ENCODE measurements at regions not wholly inside any gene's neighbourhood (a gene's known extent, or its start where the extent isn't known, plus 50 kb on each side); places are given as distances from the start of the nearest gene placed in this dataset.

DNA sequence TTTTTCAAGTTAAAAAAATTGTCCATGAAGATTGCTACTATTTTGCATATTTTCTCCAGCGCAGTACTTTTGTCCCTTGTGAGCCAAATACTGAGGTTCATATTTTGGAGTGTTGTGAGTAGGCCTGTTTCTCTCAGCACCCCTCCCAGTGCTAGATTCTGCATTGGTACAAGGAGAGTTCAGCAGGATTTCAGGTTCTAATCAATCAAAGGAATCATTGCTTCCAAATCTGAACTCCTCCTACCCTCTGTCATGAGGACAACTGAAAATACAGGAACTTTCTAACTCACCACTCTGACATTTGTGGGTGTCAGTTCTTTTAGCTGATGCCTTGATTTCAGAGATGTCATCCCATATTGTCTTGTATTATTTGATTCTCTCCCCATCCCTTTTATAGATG, 299.9 kb downstream of the FZD1 start:
- Histone ChIP-seq H3K79me2 (ENCODE audit: insufficient read depth, low read length) (no peaks in the 10 kb centered on the region), H3K36me3 (replicated peaks in 1 of 2; ENCODE audit: control insufficient read depth in 1 of 2, insufficient read depth in 2 of 2, low read length in 2 of 2) (no peaks in the 10 kb centered on the region), H2AFZ (ENCODE audit: low read length) (no peak overlapping the region), H4K20me1 (ENCODE audit: insufficient read depth, low read length) (no peaks in the 10 kb centered on the region), H3K27ac (ENCODE audit: extremely low read length, insufficient read depth, low read length) (no peak overlapping the region), H3K4me3 (replicated peaks in 1 of 3; ENCODE audit: insufficient read depth in 1 of 3, low read depth in 2 of 3, low read length in 3 of 3) (no peak overlapping the region), H3K9me3 (ENCODE audit: low read length) (no peaks in the 10 kb centered on the region), H3K4me2 (ENCODE audit: low read depth, low read length) (no peak overlapping the region), H3K27me3 (ENCODE audit: control insufficient read depth in 1 of 2, insufficient read depth in 2 of 2, low read length in 2 of 2) (no peaks in the 10 kb centered on the region), H3K9ac (ENCODE audit: insufficient read depth, low read depth, low read length) (no peak overlapping the region), H3K4me1 (ENCODE audit: insufficient read depth, low read length) (peaks cover 47% of the 10 kb centered on the region)
- BruUV-seq (replicated peaks) = no TSS peak
- ATAC-seq = no peak
- no peak for DNase-seq (ENCODE audit: low spot score)
- intact Hi-C loops (cut with micrococcal nuclease; ENCODE audit: unreplicated experiment) (loop anchor here (10.0 kb wide), 1 partner anchor 299 kb away; the partner anchor contains the start of gene FZD1), in situ Hi-C loops (cut with HindIII; ENCODE audit: extremely low pct_ligation_motif_present, low pct_unique_long_range_greater_than_20kb) (no loop called here)
- POLR2A ChIA-PET = no interaction called here
- FAIRE-seq = no peak
- TF ChIP-seq NFIC (IDR thresholded peaks at IDR 0.05; ENCODE audit: low read length) (no peak), TEAD2 (CRISPR knock-in tag; IDR thresholded peaks at IDR 0.05) (no peak), JDP2 (CRISPR knock-in tag; IDR thresholded peaks at IDR 0.05; ENCODE audit: borderline replicate concordance) (no peak), MTF2 (CRISPR knock-in tag; IDR thresholded peaks at IDR 0.05; ENCODE audit: borderline replicate concordance) (no peak), HDAC2 (CRISPR knock-in tag; IDR thresholded peaks at IDR 0.05) (no peak), SETDB1 (CRISPR knock-in tag; IDR thresholded peaks at IDR 0.05; ENCODE audit: borderline replicate concordance) (no peak)
- TF ChIP-seq, protein P1, sequence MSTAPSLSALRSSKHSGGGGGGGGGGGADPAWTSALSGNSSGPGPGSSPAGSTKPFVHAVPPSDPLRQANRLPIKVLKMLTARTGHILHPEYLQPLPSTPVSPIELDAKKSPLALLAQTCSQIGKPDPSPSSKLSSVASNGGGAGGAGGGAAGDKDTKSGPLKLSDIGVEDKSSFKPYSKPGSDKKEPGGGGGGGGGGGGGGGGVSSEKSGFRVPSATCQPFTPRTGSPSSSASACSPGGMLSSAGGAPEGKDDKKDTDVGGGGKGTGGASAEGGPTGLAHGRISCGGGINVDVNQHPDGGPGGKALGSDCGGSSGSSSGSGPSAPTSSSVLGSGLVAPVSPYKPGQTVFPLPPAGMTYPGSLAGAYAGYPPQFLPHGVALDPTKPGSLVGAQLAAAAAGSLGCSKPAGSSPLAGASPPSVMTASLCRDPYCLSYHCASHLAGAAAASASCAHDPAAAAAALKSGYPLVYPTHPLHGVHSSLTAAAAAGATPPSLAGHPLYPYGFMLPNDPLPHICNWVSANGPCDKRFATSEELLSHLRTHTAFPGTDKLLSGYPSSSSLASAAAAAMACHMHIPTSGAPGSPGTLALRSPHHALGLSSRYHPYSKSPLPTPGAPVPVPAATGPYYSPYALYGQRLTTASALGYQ (CRISPR knock-in tag; IDR thresholded peaks at IDR 0.05) = no peak
- CTCF ChIA-PET (ENCODE audit: low intra/inter-chr PET ratio, low total read pairs) = no interaction called here
- 81% methylated on average over 1 of the region's 1 CpG for WGBS (ENCODE audit: low lambda C conversion rate)

DNA sequence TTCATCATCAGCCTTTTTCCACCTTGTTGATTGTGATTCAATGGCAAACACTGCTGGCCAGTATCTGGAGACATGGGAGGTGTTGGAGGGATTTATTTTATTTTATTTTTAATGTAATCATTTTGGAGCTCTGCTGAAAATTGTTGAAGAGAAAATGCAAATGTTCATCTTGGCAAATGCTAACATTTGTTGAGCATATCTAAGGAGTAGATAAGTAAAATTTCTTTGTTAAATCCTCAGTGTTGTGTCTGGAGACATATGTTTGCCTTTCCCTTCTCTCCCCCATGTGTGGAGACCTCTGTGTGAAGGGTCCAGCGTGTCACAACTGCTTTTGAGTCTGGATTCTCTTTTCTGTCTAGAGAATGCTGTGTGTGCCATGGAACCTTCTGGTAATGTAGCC, 300.3 kb downstream of the FZD1 start:
- 40% methylated on average over 1 of the region's 1 CpG for WGBS (ENCODE audit: low lambda C conversion rate)
- no peak overlapping the region for H3K27ac ChIP-seq (ENCODE audit: extremely low read length, insufficient read depth, low read length)
- no peak overlapping the region for H3K9ac ChIP-seq (ENCODE audit: insufficient read depth, low read depth, low read length)
- BruUV-seq (replicated peaks) = no TSS peak
- intact Hi-C loops (cut with micrococcal nuclease; ENCODE audit: unreplicated experiment) = loop anchor here (10.0 kb wide), 1 partner anchor 300 kb away; the partner anchor contains the start of gene FZD1
- no peaks in the 10 kb centered on the region for H3K27me3 ChIP-seq (ENCODE audit: control insufficient read depth in 1 of 2, insufficient read depth in 2 of 2, low read length in 2 of 2)
- CTCF ChIA-PET (ENCODE audit: low intra/inter-chr PET ratio, low total read pairs) = no interaction called here
- in situ Hi-C loops (cut with HindIII; ENCODE audit: extremely low pct_ligation_motif_present, low pct_unique_long_range_greater_than_20kb) = no loop called here
- DNase-seq (ENCODE audit: low spot score) (no peak), ATAC-seq (no peak), FAIRE-seq (no peak)
- H3K4me1 ChIP-seq (ENCODE audit: insufficient read depth, low read length) = peaks cover 50% of the 10 kb centered on the region
- H3K9me3 ChIP-seq (ENCODE audit: low read length) = no peaks in the 10 kb centered on the region
- no peaks in the 10 kb centered on the region for H3K79me2 ChIP-seq (ENCODE audit: insufficient read depth, low read length)
- POLR2A ChIA-PET = no interaction called here
- no peak overlapping the region for H3K4me3 ChIP-seq (replicated peaks in 1 of 3; ENCODE audit: insufficient read depth in 1 of 3, low read depth in 2 of 3, low read length in 3 of 3)
- H3K4me2 ChIP-seq (ENCODE audit: low read depth, low read length) = no peak overlapping the region
- no peak overlapping the region for H2AFZ ChIP-seq (ENCODE audit: low read length)
- H3K36me3 ChIP-seq (replicated peaks in 1 of 2; ENCODE audit: control insufficient read depth in 1 of 2, insufficient read depth in 2 of 2, low read length in 2 of 2) = no peaks in the 10 kb centered on the region
- TF ChIP-seq ZNF12 (CRISPR knock-in tag; IDR thresholded peaks at IDR 0.05) (no peak), ZNF747 (CRISPR knock-in tag; IDR thresholded peaks at IDR 0.05; ENCODE audit: borderline replicate concordance) (no peak), HES4 (CRISPR knock-in tag; IDR thresholded peaks at IDR 0.05; ENCODE audit: borderline replicate concordance) (no peak), JUND (CRISPR knock-in tag; IDR thresholded peaks at IDR 0.05) (no peak)
- TF ChIP-seq, protein P2, sequence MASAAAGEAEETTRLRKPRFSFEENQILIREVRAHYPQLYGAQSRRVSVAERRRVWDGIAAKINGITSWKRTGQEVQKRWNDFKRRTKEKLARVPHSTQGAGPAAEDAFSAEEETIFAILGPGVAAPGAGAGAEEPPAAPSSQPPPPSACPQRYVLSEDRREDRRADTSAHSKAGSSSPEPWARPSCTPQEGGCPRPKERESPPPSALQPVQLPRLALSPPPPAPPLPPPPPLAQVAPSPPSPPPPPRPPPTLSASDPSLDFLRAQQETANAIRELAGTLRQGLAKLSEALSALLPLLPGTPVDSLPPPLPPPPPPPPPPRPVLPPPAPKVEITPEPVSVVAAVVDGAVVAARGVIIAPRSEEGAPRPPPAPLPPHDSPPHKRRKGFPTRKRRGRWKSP (CRISPR knock-in tag; IDR thresholded peaks at IDR 0.05) = no peak
- no peaks in the 10 kb centered on the region for H4K20me1 ChIP-seq (ENCODE audit: insufficient read depth, low read length)

Measured in HepG2 (cell line).